ENCODE measurements at regions not wholly inside any gene's neighbourhood (a gene's known extent, or its start where the extent isn't known, plus 50 kb on each side); places are given as distances from the start of the nearest gene placed in this dataset.

DNA sequence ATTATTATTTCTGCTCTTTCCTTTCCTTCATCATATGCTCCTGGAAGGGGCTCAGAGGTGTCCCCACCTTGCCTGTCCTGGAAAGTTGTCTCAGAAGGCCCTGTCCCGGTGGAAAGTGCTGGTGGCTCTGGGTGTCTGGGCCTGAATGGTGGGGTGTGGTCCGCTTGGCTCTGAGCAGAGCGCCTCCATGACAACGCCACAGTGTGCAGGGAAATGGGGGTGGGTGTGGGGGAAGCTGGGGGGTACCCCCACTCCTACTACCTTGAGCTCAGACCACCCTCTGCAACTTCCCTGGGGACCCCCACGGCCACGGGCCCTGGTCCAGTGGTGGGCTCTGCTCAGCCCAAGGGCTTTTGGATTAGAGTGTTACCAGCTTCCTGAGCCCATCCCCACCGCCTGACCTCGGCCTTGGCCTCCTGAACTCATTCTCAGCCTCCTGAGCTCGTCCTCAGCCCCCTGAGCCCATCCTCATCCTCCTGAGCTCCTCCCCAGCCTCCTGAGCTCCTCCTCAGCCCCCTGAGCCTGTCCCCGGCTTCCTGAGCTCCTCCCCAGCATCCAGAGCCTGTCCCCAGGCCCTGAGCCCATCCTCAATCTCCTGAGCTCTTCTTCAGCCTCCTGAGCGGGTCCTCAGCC is 106.4 kb upstream of the FAM20C start:
- TF ChIP-seq CTCF (IDR thresholded peaks at IDR 0.05; ENCODE audit: insufficient read depth, low read depth, low read length) (no peak), EZH2 (IDR thresholded peaks at IDR 0.05; ENCODE audit: insufficient read depth, low read length) (no peak)
